ENCODE measurements at regions not wholly inside any gene's neighbourhood (a gene's known extent, or its start where the extent isn't known, plus 50 kb on each side); places are given as distances from the start of the nearest gene placed in this dataset.

DNA sequence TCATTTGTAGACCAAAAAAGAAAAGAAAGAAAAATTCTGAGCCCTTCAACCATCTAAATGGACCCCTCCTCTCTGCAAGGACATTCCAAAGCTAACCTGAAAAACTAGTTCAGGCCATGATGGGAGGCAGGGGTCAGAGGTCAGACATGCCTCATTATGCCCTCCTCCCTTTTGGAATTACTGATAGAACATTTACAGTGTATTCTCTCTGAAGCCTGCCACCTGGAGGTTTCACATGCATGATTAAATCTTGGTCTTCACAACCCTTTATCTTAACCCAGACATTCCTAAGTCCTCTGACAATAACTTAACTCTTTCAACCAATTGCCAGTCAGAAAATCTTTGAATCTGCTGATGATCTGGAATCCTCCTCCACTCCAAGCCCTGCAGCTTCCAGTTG lies 86.0 kb downstream of the SPP2 start:
- TF ChIP-seq, protein P1, sequence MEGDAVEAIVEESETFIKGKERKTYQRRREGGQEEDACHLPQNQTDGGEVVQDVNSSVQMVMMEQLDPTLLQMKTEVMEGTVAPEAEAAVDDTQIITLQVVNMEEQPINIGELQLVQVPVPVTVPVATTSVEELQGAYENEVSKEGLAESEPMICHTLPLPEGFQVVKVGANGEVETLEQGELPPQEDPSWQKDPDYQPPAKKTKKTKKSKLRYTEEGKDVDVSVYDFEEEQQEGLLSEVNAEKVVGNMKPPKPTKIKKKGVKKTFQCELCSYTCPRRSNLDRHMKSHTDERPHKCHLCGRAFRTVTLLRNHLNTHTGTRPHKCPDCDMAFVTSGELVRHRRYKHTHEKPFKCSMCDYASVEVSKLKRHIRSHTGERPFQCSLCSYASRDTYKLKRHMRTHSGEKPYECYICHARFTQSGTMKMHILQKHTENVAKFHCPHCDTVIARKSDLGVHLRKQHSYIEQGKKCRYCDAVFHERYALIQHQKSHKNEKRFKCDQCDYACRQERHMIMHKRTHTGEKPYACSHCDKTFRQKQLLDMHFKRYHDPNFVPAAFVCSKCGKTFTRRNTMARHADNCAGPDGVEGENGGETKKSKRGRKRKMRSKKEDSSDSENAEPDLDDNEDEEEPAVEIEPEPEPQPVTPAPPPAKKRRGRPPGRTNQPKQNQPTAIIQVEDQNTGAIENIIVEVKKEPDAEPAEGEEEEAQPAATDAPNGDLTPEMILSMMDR (conservative IDR thresholded peaks at IDR 0.05; ENCODE audit: low read length) = peak; percentile 58
- no peak for TF ChIP-seq EZH2phosphoT487 (IDR thresholded peaks at IDR 0.05; ENCODE audit: borderline replicate concordance, low read depth, low read length)
